Retinal pigment epithelial cell (primary cell): ENCODE measurements at regions not wholly inside any gene's neighbourhood (a gene's known extent, or its start where the extent isn't known, plus 50 kb on each side); places are given as distances from the start of the nearest gene placed in this dataset.

Experiments
- DNase-seq: peaks from one replicate; pipeline ENCODE4 v3.0.0-alpha.2; 2010; ENCODE audit warnings: low read depth
- H3K4me3 ChIP-seq: 2 replicates; pipeline ENCODE4 v1.5.1; 2011; ENCODE audit warnings: mild to moderate bottlenecking, low read length, control low read depth, moderate library complexity
- TF ChIP-seq, protein P1 (sequence below): conservative IDR thresholded peaks from 2 replicates; pipeline ENCODE4 v1.5.1; 2011; ENCODE audit warnings: low read depth, low read length, control low read depth, inconsistent platforms

GRCh38 chr1:29708796-29709703 lies 472.7 kb downstream of the PTPRU start:
- TF ChIP-seq, protein P1, sequence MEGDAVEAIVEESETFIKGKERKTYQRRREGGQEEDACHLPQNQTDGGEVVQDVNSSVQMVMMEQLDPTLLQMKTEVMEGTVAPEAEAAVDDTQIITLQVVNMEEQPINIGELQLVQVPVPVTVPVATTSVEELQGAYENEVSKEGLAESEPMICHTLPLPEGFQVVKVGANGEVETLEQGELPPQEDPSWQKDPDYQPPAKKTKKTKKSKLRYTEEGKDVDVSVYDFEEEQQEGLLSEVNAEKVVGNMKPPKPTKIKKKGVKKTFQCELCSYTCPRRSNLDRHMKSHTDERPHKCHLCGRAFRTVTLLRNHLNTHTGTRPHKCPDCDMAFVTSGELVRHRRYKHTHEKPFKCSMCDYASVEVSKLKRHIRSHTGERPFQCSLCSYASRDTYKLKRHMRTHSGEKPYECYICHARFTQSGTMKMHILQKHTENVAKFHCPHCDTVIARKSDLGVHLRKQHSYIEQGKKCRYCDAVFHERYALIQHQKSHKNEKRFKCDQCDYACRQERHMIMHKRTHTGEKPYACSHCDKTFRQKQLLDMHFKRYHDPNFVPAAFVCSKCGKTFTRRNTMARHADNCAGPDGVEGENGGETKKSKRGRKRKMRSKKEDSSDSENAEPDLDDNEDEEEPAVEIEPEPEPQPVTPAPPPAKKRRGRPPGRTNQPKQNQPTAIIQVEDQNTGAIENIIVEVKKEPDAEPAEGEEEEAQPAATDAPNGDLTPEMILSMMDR: no peak
- H3K4me3 ChIP-seq: no peak overlapping the region
- DNase-seq: no peak

DNA sequence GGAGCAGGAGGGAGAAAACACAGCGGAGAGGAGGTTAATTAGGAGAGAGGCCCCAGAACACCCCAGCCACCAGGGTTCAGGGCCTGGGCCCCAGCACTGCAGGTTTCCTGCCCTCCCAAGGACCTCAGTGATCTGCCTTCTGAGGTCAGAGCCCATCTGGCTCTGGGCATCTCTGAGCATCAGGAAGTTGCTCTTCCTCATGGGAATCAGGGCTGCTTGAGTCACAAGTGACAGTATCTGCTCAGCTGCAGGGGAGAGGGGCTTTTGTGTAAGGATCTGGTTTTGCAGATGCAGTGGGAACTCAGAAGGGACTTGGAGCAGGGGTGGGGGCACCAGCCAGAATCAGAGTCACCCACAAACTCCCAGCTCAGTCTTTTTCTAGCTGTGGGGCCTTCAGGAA lies 472.1 kb downstream of the PTPRU start:
- TF ChIP-seq, protein P1: no peak
- DNase-seq: no peak
- H3K4me3 ChIP-seq: no peak overlapping the region

- TF ChIP-seq, protein P1: no peak
- H3K4me3 ChIP-seq: no peak overlapping the region
- DNase-seq: no peak
Measured at GRCh38 chr1:29707796-29708195, 471.5 kb downstream of the PTPRU start.

GRCh38 chr1:29706936-29707335 lies 470.6 kb downstream of the PTPRU start:
- peak overlapping the region; percentile 6 for H3K4me3 ChIP-seq

GRCh38 chr1:29704430-29704829 lies 468.1 kb downstream of the PTPRU start:
- no peak overlapping the region for H3K4me3 ChIP-seq
- no peak for DNase-seq
- TF ChIP-seq, protein P1: no peak

More at GRCh38 chr1:29706936-29707335, 470.6 kb downstream of the PTPRU start:
- TF ChIP-seq, protein P1: peak; percentile 64
- no peak for DNase-seq

GRCh38 chr1:29703596-29704370 lies 467.5 kb downstream of the PTPRU start:
- DNase-seq: no peak
- H3K4me3 ChIP-seq: no peak overlapping the region
- TF ChIP-seq, protein P1: peak; percentile 90
